ENCODE measurements at regions not wholly inside any gene's neighbourhood (a gene's known extent, or its start where the extent isn't known, plus 50 kb on each side); places are given as distances from the start of the nearest gene placed in this dataset.

GRCh38 chr3:193996221-193996620 lies 139.7 kb upstream of the HES1 start:
- TF ChIP-seq POLR2A (IDR thresholded peaks at IDR 0.05) = no peak
- no peak for TF ChIP-seq CTCF (IDR thresholded peaks at IDR 0.05)

Measured in adrenal gland (tissue), 5 donors.